Sigmoid colon (tissue), 6 donors: ENCODE measurements at regions not wholly inside any gene's neighbourhood (a gene's known extent, or its start where the extent isn't known, plus 50 kb on each side); places are given as distances from the start of the nearest gene placed in this dataset.

ENCODE experiments used
- DNase-seq: peaks from one replicate; pipeline ENCODE4 v3.0.0-alpha.2; 2019
- H3K27ac ChIP-seq, 4 donors: fragments of 200-600 bp; sonication (generic); one replicate each; pipeline ENCODE4 v1.5.1; 2016 to 2019; ENCODE audit warnings: mild to moderate bottlenecking in 1 of 4
- H3K27me3 ChIP-seq, 3 donors: fragments of 200-600 bp; sonication (generic); one replicate each; pipeline ENCODE4 v1.5.1; 2019; ENCODE audit warnings: mild to moderate bottlenecking in 1 of 3
- H3K36me3 ChIP-seq, 4 donors: fragments of 200-600 bp; sonication (generic); one replicate each; pipeline ENCODE4 v1.5.1; 2016 to 2019
- H3K4me1 ChIP-seq, 4 donors: fragments of 200-600 bp; sonication (generic); one replicate each; pipeline ENCODE4 v1.5.1; 2017 to 2019
- H3K4me3 ChIP-seq, 4 donors: fragments of 200-600 bp; sonication (generic); one replicate each; pipeline ENCODE4 v1.5.1; 2017 to 2019; ENCODE audit warnings: mild to moderate bottlenecking in 2 of 4, moderate library complexity in 1 of 4
- H3K9me3 ChIP-seq, 4 donors: fragments of 200-600 bp in 3 of 4; sonication (generic) in 3 of 4; one replicate each; pipeline versions ENCODE4 v1.5.1 to v1.6.1; 2013 to 2019
- CTCF ChIP-seq, 4 experiments: fragments of 450-650 bp in 3 of 4; fragments of 200-600 bp in 1 of 4; IDR thresholded peaks; one replicate each; pipeline ENCODE4 v1.5.1; 2016 to 2019; ENCODE audit warnings: antibody characterized with exemption in 4 of 4, mild to moderate bottlenecking in 3 of 4, moderate library complexity in 2 of 4
- EP300 ChIP-seq, 4 donors: sonication (generic); formaldehyde crosslinking; IDR thresholded peaks; one replicate each; pipeline ENCODE4 v1.6.1; 2017; ENCODE audit warnings: antibody characterized with exemption in 4 of 4
- POLR2A ChIP-seq, 2 donors: fragments of 450-650 bp; IDR thresholded peaks; one replicate each; pipeline ENCODE4 v1.6.1; 2016; ENCODE audit warnings: antibody characterized with exemption in 2 of 2, mild to moderate bottlenecking in 2 of 2, moderate library complexity in 2 of 2
- POLR2AphosphoS5 ChIP-seq, 4 donors: sonication (generic); formaldehyde crosslinking; IDR thresholded peaks; one replicate each; pipeline ENCODE4 v1.6.1; 2017; ENCODE audit warnings: antibody characterized with exemption in 4 of 4
- WGBS, 2 donors: extraction: QIAGEN DNeasy Blood & Tissue Kit; methylation state at CpG; one replicate each; pipeline ENCODE4 v1.1.7; 2013; 5-methylcytosine and 5-hydroxymethylcytosine counted together
- intact Hi-C: fragments of 100-400 bp; cut with DNase I; formaldehyde crosslinking; loops from one replicate; pipeline ENCODE4 v1.15.1; 2023
- donor health status: healthy with polysubstance abuse.
- donor health status: healthy.

- Histone ChIP-seq H3K4me1 (peaks cover 0 to 8% (median 0%) of the 10 kb centered on the region in 4 donors), H3K27ac (no peak overlapping the region), H3K4me3 (no peak overlapping the region), H3K27me3 (peaks cover 3 to 38% (median 17%) of the 10 kb centered on the region in 3 donors), H3K9me3 (no peaks in the 10 kb centered on the region), H3K36me3 (no peaks in the 10 kb centered on the region)
- DNase-seq, result no peak
- TF ChIP-seq EP300 (IDR thresholded peaks at IDR 0.05) (no peak), POLR2AphosphoS5 (IDR thresholded peaks at IDR 0.05) (no peak), CTCF (IDR thresholded peaks at IDR 0.05) (no peak), POLR2A (IDR thresholded peaks at IDR 0.05) (no peak)
- intact Hi-C loops, result no loop called here
- WGBS, 2 donors, result 13 to 24% methylated on average over 41 of the region's 41 CpGs
Observed at GRCh38 chr16:6020162-6020985, 922.8 kb upstream of the EEF2KMT start.

- no peak for DNase-seq
- peaks cover 0 to 8% (median 0%) of the 10 kb centered on the region in 4 donors for H3K4me1 ChIP-seq
- no peak overlapping the region for H3K4me3 ChIP-seq
- WGBS, 2 donors, result 3 to 4% methylated on average over 50 of the region's 50 CpGs
- H3K36me3 ChIP-seq, result no peaks in the 10 kb centered on the region
- no peaks in the 10 kb centered on the region for H3K9me3 ChIP-seq
- intact Hi-C loops, result no loop called here
- no peak for TF ChIP-seq POLR2A (IDR thresholded peaks at IDR 0.05)
- TF ChIP-seq EP300 (IDR thresholded peaks at IDR 0.05), result no peak
- no peak for TF ChIP-seq CTCF (IDR thresholded peaks at IDR 0.05)
- TF ChIP-seq POLR2AphosphoS5 (IDR thresholded peaks at IDR 0.05), result no peak
- no peak overlapping the region for H3K27ac ChIP-seq
- H3K27me3 ChIP-seq, result peaks cover 3 to 38% (median 17%) of the 10 kb centered on the region in 3 donors
Observed at GRCh38 chr16:6019490-6019991, 921.9 kb upstream of the EEF2KMT start.

GRCh38 chr16:6018848-6019489, 921.4 kb upstream of the EEF2KMT start:
- WGBS, 2 donors, result 2 to 4% methylated on average over 59 of the region's 59 CpGs
- Histone ChIP-seq H3K36me3 (no peaks in the 10 kb centered on the region), H3K9me3 (no peaks in the 10 kb centered on the region), H3K4me3 (no peak overlapping the region), H3K27me3 (peaks cover 3 to 38% (median 17%) of the 10 kb centered on the region in 3 donors), H3K4me1 (peaks cover 0 to 8% (median 0%) of the 10 kb centered on the region in 4 donors), H3K27ac (no peak overlapping the region)
- no peak for TF ChIP-seq POLR2A (IDR thresholded peaks at IDR 0.05)
- no peak for TF ChIP-seq POLR2AphosphoS5 (IDR thresholded peaks at IDR 0.05)
- intact Hi-C loops, result no loop called here
- no peak for DNase-seq

GRCh38 chr16:6016530-6017184, 919.1 kb upstream of the EEF2KMT start:
- H3K9me3 ChIP-seq, result no peaks in the 10 kb centered on the region
- no peaks in the 10 kb centered on the region for H3K36me3 ChIP-seq
- WGBS, 2 donors, result 19 to 22% methylated on average over 2 of the region's 2 CpGs
- intact Hi-C loops, result no loop called here
- H3K27ac ChIP-seq, result no peak overlapping the region
- H3K27me3 ChIP-seq, result peaks cover 3 to 38% (median 17%) of the 10 kb centered on the region in 3 donors
- H3K4me3 ChIP-seq, result no peak overlapping the region
- no peak for DNase-seq
- TF ChIP-seq POLR2A (IDR thresholded peaks at IDR 0.05) (no peak), EP300 (IDR thresholded peaks at IDR 0.05) (no peak), POLR2AphosphoS5 (IDR thresholded peaks at IDR 0.05) (no peak), CTCF (IDR thresholded peaks at IDR 0.05) (no peak)
- H3K4me1 ChIP-seq, result peaks cover 0 to 8% (median 0%) of the 10 kb centered on the region in 4 donors

- no peaks in the 10 kb centered on the region for H3K4me1 ChIP-seq
- TF ChIP-seq POLR2A (IDR thresholded peaks at IDR 0.05) (no peak), EP300 (IDR thresholded peaks at IDR 0.05) (no peak), POLR2AphosphoS5 (IDR thresholded peaks at IDR 0.05) (no peak), CTCF (IDR thresholded peaks at IDR 0.05) (no peak)
- no peaks in the 10 kb centered on the region for H3K9me3 ChIP-seq
- intact Hi-C loops, result no loop called here
- no peaks in the 10 kb centered on the region for H3K36me3 ChIP-seq
- WGBS, 2 donors, result 52 to 83% methylated on average over 1 of the region's 1 CpG
- H3K27ac ChIP-seq, result no peak overlapping the region
- H3K4me3 ChIP-seq, result no peak overlapping the region
- peaks cover 0 to 5% (median 0%) of the 10 kb centered on the region in 3 donors for H3K27me3 ChIP-seq
- no peak for DNase-seq
Observed at GRCh38 chr16:6012716-6013115, 915.1 kb upstream of the EEF2KMT start.
